ENCODE measurements at regions not wholly inside any gene's neighbourhood (a gene's known extent, or its start where the extent isn't known, plus 50 kb on each side); places are given as distances from the start of the nearest gene placed in this dataset.

DNA sequence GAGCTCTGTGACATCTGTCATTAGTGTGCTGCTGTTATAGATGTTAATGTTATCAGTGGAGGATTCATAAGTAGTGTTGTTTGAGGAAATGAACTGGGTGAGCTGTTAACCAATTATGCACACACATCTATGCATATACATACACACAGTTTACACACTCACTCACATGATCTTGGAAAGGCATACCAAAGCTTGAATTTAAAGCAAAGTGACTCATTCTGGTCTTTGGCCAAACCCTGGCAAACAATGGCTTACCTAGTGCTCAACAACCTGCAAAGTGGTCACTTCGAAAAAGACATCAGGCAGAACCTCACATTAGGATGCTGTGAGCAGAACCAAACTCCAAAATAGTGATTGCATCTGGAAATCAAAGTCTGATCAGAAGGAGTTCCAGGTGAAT is 1037.3 kb upstream of the CDH6 start:
- TF ChIP-seq POLR2AphosphoS5 (IDR thresholded peaks at IDR 0.05) (no peak), POLR2A (IDR thresholded peaks at IDR 0.05) (no peak)
- TF ChIP-seq, protein P1, sequence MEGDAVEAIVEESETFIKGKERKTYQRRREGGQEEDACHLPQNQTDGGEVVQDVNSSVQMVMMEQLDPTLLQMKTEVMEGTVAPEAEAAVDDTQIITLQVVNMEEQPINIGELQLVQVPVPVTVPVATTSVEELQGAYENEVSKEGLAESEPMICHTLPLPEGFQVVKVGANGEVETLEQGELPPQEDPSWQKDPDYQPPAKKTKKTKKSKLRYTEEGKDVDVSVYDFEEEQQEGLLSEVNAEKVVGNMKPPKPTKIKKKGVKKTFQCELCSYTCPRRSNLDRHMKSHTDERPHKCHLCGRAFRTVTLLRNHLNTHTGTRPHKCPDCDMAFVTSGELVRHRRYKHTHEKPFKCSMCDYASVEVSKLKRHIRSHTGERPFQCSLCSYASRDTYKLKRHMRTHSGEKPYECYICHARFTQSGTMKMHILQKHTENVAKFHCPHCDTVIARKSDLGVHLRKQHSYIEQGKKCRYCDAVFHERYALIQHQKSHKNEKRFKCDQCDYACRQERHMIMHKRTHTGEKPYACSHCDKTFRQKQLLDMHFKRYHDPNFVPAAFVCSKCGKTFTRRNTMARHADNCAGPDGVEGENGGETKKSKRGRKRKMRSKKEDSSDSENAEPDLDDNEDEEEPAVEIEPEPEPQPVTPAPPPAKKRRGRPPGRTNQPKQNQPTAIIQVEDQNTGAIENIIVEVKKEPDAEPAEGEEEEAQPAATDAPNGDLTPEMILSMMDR (IDR thresholded peaks at IDR 0.05): no peak
